ENCODE measurements at regions not wholly inside any gene's neighbourhood (a gene's known extent, or its start where the extent isn't known, plus 50 kb on each side); places are given as distances from the start of the nearest gene placed in this dataset.

GRCh38 chr2:200137691-200138090, 168.8 kb upstream of the SPATS2L start:
- no peak for DNase-seq (ENCODE audit: low read depth)

- DNase-seq (ENCODE audit: low read depth), result peak; percentile 47
These were observed 167.9 kb upstream of the SPATS2L start for GRCh38 chr2:200138391-200139124.

DNA sequence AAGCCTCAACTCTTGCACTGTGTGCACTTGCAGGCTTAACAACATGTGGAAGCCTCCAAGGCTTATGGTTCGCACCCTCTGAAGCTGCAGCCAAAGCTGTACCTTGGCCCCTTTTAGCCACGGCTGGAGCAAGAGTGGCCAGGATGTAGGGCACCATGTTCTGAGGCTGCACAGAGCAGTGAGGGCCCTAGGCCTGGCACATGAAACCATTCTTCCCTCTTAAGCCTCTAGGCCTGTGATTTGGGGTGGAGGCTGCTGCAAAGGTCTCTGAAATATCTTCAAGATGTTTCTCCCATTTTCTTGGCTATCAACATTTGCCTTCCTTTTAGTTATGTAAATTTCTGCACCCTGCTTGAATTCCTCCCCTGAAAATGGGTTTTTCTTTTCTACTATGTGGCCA, 161.9 kb upstream of the SPATS2L start:
- no peak for DNase-seq (ENCODE audit: low read depth)

DNA sequence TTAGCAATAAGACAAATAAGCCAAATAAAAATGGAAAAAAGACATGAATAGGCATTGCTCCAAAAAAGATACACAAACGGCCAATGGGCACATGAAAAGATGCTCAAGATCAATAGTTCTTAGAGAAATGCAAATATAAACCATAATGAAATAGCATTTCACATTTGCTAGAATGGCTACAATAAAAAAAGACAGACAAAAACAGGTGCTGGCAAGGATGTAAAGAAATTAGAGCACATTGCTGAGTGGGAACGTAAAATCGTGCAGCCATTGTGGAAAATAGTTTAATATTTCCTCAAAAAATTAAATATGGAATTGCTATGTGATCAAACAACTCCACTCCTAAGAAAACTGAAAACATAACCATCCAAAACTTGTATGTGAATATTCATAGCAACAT, 160.0 kb upstream of the SPATS2L start:
- no peak for DNase-seq (ENCODE audit: low read depth)

GRCh38 chr2:200147371-200147770, 159.1 kb upstream of the SPATS2L start:
- DNase-seq (ENCODE audit: low read depth), result no peak

DNA sequence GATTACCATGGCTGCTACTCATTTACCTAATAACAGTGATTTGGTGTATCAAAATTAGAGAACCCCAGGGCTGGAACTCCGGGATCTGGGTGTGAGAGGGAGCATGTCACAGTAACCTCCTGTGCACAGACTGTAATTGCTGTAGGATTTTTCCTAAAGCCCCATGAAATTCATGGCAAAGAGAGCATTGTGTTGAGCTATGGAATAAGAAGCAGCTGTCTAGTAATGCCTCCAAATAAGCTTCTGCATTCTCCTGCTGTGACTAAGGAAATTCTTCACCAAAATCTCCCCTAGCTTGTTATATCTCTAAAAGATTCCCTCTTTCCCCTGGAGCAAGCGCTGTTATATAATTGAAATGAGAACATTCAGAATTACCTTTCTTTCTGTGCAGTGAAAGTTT, 158.1 kb upstream of the SPATS2L start:
- DNase-seq (ENCODE audit: low read depth), result no peak

DNA sequence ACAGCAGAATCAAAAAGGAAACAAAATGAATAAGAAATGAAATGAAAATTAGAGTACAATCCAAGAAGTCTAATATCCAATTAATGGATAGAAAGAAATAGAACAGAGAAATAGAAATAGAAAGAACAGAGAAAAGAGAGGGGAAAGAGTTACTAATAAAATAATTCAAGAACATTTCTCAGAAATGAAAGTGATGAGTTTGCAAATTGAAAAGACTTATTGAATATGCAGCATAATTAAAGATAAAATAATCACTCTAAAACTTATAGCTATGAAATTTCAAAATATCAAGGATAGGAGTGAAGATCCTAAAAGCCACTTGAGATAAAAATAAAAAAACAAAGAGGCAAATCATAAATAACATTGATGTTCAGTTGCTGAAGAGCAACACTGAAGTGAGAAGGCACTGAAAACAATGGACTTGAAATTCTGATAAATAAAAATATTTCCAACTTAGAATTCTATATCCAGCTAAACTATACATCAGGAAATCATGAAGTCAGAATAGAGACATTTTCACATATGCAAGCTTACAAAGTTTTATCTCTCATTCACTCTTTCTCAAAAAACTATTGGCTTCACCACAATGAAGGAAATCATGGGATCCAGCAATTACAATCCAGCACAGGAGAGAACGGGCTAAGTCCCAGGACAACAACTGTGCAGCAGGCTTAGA, 155.9 kb upstream of the SPATS2L start:
- DNase-seq (ENCODE audit: low read depth), result no peak

- no peak for DNase-seq (ENCODE audit: low read depth)
These were observed 150.8 kb upstream of the SPATS2L start for GRCh38 chr2:200155652-200156051.

- DNase-seq (ENCODE audit: low read depth), result no peak
These were observed 150.2 kb upstream of the SPATS2L start for GRCh38 chr2:200156166-200156835.

- no peak for DNase-seq (ENCODE audit: low read depth)
These were observed 147.7 kb upstream of the SPATS2L start for GRCh38 chr2:200158647-200159356.

- DNase-seq (ENCODE audit: low read depth), result no peak
These were observed 147.2 kb upstream of the SPATS2L start for GRCh38 chr2:200159357-200159707.

GRCh38 chr2:200159829-200160781, 146.4 kb upstream of the SPATS2L start:
- DNase-seq (ENCODE audit: low read depth), result no peak

DNA sequence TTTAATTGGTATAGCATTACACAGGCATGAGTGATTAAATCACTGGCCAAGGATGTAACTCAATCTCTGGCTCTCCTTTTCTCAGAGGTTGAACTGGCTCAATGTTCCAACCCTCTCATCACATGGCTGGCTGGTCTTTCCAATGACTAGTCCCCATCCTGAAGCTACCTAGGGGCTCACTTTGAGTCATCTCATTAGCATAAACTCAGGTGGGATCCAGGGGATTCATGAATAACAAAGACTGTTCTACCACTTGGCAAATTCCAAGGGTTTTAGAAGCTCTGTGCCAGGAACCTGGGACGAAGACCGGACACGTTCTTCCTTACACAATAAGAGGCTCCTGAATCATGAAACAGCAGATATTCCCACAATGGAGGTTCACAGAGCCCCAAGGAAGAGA, 145.0 kb upstream of the SPATS2L start:
- DNase-seq (ENCODE audit: low read depth), result no peak

DNA sequence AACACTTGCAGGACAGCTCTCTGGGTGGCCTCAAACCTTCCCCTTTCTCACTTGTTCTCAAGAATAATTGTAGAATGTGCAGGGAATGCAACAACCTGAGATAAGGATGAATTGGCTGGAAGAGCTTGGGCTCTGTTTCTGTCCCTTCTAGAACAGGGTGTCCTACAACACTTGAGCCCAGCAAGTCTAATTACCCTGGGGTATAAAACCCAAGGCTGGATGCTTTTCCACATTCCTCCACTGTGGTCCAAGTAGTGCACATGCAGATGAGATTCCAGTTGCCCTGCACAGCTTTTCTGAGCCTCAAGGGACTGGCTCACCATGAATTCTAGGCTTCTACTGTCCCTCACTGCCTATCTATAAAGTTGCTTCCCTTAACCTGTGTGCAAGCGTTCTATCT, 140.8 kb upstream of the SPATS2L start:
- no peak for DNase-seq (ENCODE audit: low read depth)

GRCh38 chr2:200168641-200169555, 137.6 kb upstream of the SPATS2L start:
- DNase-seq (ENCODE audit: low read depth), result no peak

DNA sequence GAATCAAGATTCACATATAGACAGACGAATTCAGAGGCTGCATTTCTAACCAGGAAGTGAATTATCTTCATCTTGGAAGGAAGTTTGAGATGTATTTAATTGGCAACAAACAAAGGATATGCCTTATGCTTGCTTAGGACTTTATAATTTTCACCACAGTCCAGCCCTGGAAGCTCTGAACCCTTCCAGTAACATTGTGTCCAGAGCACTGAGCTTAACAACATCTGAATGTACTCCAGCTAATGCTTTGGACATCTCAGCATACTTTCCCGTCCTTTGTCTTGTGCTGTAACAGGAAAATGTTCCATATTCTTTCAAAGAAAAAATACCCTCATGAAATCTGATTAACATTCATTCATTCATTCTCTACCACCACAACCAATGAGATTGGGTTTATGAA, 136.3 kb upstream of the SPATS2L start:
- no peak for DNase-seq (ENCODE audit: low read depth)

DNA sequence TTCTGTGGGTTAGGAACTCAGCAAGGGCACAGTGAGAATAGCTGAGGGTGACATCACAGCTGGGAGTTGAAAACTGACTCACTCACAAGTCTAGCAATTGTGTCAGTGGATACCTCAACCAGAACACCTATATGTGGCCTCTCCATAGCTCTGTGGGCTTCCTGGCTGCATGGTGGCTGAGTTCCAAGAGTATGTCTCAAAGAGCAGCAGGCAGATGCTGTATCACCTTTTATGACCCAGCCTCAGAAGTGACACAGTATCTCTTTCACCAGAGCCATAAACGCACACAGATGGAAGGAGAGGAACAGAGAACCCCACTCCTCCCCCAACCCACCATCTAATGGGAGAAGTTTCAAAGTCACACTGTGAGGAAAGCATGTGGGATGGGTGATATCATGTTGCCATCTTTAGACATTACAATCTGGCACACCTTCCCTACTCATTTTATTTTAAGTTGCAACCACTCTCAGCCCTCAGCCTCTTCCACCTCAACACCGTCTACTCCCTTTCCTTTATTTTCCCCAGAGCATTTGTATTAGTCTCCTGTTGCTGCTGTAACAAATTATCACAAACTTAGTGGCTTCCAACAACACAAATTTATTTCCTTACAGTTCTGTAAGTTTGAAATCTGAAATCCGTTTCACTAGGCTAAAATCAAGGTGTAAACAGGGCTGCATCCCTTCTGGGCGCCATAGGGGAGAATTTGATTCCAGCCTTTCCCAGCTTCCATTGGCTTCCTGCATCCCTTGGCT, 134.6 kb upstream of the SPATS2L start:
- no peak for DNase-seq (ENCODE audit: low read depth)

GRCh38 chr2:200172521-200172920, 134.0 kb upstream of the SPATS2L start:
- no peak for DNase-seq (ENCODE audit: low read depth)

- DNase-seq (ENCODE audit: low read depth), result peak; percentile 73
These were observed 133.4 kb upstream of the SPATS2L start for GRCh38 chr2:200172944-200173581.
